ENCODE measurements at regions not wholly inside any gene's neighbourhood (a gene's known extent, or its start where the extent isn't known, plus 50 kb on each side); places are given as distances from the start of the nearest gene placed in this dataset.

GRCh38 chr4:144302704-144303536 lies 162.4 kb upstream of the GYPA start:
- ChIA-PET CTCF (no interaction called here), POLR2A (no interaction called here)
- no peak overlapping the region for H3K9ac ChIP-seq (replicated peaks; ENCODE audit: extremely low read depth, insufficient read depth, low read length)
- H3K4me2 ChIP-seq (ENCODE audit: insufficient read depth, low read length): no peak overlapping the region
- intact Hi-C loops (cut with micrococcal nuclease) (no loop called here), dilution Hi-C loops (cut with MboI; ENCODE audit: extremely low pct_ligation_motif_present, low sequenced_read_pairs) (no loop called here)
- TF ChIP-seq FOS (IDR thresholded peaks at IDR 0.05; ENCODE audit: borderline replicate concordance, insufficient read depth, low read length): no peak
- TF ChIP-seq MAX (IDR thresholded peaks at IDR 0.05; ENCODE audit: insufficient read depth, insufficient read length): no peak
- no peak for TF ChIP-seq CTCF (IDR thresholded peaks at IDR 0.05; ENCODE audit: extremely low read depth in 1 of 2, insufficient read depth in 1 of 2, low read depth in 1 of 2, low read length in 2 of 2)
- TF ChIP-seq GATA2 (IDR thresholded peaks at IDR 0.05; ENCODE audit: insufficient read depth, insufficient read length, low read depth, low read length): no peak
- TF ChIP-seq JUN (IDR thresholded peaks at IDR 0.05; ENCODE audit: borderline replicate concordance, insufficient read depth, insufficient read length, low read depth): no peak
- TF ChIP-seq POLR2AphosphoS5 (IDR thresholded peaks at IDR 0.05; ENCODE audit: insufficient read depth, low read depth, low read length): no peak
- TF ChIP-seq POLR2A (IDR thresholded peaks at IDR 0.05; ENCODE audit: low read depth, low read length): no peak
- TF ChIP-seq EZH2 (IDR thresholded peaks at IDR 0.05; ENCODE audit: borderline replicate concordance, low read depth, low read length, severe bottlenecking): no peak
- TF ChIP-seq MYC (IDR thresholded peaks at IDR 0.05; ENCODE audit: low read depth, low read length): no peak
- DNase-seq (ENCODE audit: low read depth, low spot score) (no peak), FAIRE-seq (no peak)
- H3K27ac ChIP-seq (ENCODE audit: insufficient read depth, low read depth, low read length): no peak overlapping the region
- no peaks in the 10 kb centered on the region for H3K27me3 ChIP-seq (ENCODE audit: control insufficient read depth in 2 of 2, insufficient read depth in 2 of 2, low read length in 2 of 2)
- H2AFZ ChIP-seq (ENCODE audit: low read depth, low read length): no peak overlapping the region
- BruUV-seq (replicated peaks): no TSS peak
- no peaks in the 10 kb centered on the region for H3K9me1 ChIP-seq (replicated peaks; ENCODE audit: control insufficient read depth, extremely low read depth, insufficient read depth, low read length)
- H3K36me3 ChIP-seq (ENCODE audit: control insufficient read depth in 2 of 2, extremely low read depth in 1 of 2, insufficient read depth in 2 of 2, low read length in 2 of 2): no peaks in the 10 kb centered on the region
- no peaks in the 10 kb centered on the region for H3K4me1 ChIP-seq (ENCODE audit: control insufficient read depth, extremely low read depth, insufficient read depth, low read length)
- no peak overlapping the region for H3K4me3 ChIP-seq (replicated peaks in 1 of 3; ENCODE audit: insufficient read depth in 1 of 3, low read depth in 1 of 3, low read length in 3 of 3)
- H3K79me2 ChIP-seq (ENCODE audit: control insufficient read depth, insufficient read depth, low read length): no peaks in the 10 kb centered on the region
- H3K9me3 ChIP-seq (replicated peaks; ENCODE audit: control insufficient read depth, insufficient read depth, low read length): no peaks in the 10 kb centered on the region
- no peaks in the 10 kb centered on the region for H4K20me1 ChIP-seq (replicated peaks; ENCODE audit: control insufficient read depth, extremely low read depth, insufficient read depth, low read length)

Measured in endothelial cell of umbilical vein (primary cell).